C4-2B (cell line): ENCODE measurements at regions not wholly inside any gene's neighbourhood (a gene's known extent, or its start where the extent isn't known, plus 50 kb on each side); places are given as distances from the start of the nearest gene placed in this dataset.

ENCODE experiments used
- CTCF ChIP-seq: fragments of 450-650 bp; conservative IDR thresholded peaks from 2 replicates; pipeline ENCODE4 v1.5.1; 2017; ENCODE audit warnings: mild to moderate bottlenecking
- ZFX ChIP-seq: fragments of 450-650 bp; IDR thresholded peaks from 2 replicates; pipeline ENCODE4 v1.6.1; 2017

GRCh38 chr18:66168685-66169235, 417.9 kb downstream of the CDH7 start:
- TF ChIP-seq CTCF (no peak), ZFX (no peak)
